ENCODE measurements at regions not wholly inside any gene's neighbourhood (a gene's known extent, or its start where the extent isn't known, plus 50 kb on each side); places are given as distances from the start of the nearest gene placed in this dataset.

DNA sequence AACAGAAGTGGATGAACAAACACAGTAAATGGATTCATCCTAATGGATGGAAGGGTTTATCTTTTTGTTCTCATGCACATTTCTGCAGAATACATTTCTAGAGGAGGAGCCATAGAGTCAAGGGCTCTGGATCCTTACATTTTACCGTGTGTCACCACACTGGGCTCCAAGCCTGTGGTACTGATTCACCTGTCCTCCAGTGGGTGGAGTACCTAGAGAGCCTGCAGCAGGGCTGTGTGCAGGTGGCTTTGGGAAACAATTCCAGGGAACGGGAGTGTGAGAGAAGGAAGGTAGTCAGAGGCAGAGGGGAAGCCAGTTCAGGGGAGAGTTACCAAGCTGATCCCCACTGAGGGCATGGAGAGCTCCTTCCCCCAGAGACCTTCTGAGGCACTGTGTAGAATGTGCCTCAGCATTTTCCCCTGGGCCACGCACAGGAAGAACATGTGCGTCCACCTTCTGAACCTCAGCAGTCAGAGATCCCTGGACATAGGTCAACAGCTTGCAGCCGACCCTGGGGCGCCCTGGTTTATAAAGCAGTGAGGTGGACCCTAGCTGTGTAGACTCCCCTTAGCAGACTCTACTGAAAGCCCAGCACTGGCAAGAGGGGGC is 85.3 kb upstream of the SLC22A23 start:
- intact Hi-C loops (cut with micrococcal nuclease; ENCODE audit: unreplicated experiment): no loop called here
- TF ChIP-seq, protein P1, sequence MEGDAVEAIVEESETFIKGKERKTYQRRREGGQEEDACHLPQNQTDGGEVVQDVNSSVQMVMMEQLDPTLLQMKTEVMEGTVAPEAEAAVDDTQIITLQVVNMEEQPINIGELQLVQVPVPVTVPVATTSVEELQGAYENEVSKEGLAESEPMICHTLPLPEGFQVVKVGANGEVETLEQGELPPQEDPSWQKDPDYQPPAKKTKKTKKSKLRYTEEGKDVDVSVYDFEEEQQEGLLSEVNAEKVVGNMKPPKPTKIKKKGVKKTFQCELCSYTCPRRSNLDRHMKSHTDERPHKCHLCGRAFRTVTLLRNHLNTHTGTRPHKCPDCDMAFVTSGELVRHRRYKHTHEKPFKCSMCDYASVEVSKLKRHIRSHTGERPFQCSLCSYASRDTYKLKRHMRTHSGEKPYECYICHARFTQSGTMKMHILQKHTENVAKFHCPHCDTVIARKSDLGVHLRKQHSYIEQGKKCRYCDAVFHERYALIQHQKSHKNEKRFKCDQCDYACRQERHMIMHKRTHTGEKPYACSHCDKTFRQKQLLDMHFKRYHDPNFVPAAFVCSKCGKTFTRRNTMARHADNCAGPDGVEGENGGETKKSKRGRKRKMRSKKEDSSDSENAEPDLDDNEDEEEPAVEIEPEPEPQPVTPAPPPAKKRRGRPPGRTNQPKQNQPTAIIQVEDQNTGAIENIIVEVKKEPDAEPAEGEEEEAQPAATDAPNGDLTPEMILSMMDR (conservative IDR thresholded peaks at IDR 0.05; ENCODE audit: low read depth, low read length): no peak
- TF ChIP-seq EZH2 (IDR thresholded peaks at IDR 0.05; ENCODE audit: borderline replicate concordance, low read depth, low read length, poor library complexity, severe bottlenecking): no peak
- Histone ChIP-seq H3K27ac (ENCODE audit: low read depth, low read length, poor library complexity, severe bottlenecking) (no peak overlapping the region), H3K4me1 (ENCODE audit: insufficient read depth, low read length, poor library complexity, severe bottlenecking) (no peaks in the 10 kb centered on the region), H3K9me3 (ENCODE audit: low read depth, low read length, poor library complexity, severe bottlenecking) (no peaks in the 10 kb centered on the region), H3K4me3 (ENCODE audit: low read depth, low read length, poor library complexity, severe bottlenecking) (no peak overlapping the region), H3K36me3 (ENCODE audit: insufficient read depth, low read length, poor library complexity, severe bottlenecking) (no peaks in the 10 kb centered on the region), H3K27me3 (replicated peaks; ENCODE audit: insufficient read depth, low read depth, low read length, poor library complexity) (no peaks in the 10 kb centered on the region)
- ChIA-PET POLR2A (ENCODE audit: low non-redundant PET) (no interaction called here), CTCF (no interaction called here)
- no TSS peak for BruUV-seq (replicated peaks)
- no peak for DNase-seq (ENCODE audit: low spot score)

DNA sequence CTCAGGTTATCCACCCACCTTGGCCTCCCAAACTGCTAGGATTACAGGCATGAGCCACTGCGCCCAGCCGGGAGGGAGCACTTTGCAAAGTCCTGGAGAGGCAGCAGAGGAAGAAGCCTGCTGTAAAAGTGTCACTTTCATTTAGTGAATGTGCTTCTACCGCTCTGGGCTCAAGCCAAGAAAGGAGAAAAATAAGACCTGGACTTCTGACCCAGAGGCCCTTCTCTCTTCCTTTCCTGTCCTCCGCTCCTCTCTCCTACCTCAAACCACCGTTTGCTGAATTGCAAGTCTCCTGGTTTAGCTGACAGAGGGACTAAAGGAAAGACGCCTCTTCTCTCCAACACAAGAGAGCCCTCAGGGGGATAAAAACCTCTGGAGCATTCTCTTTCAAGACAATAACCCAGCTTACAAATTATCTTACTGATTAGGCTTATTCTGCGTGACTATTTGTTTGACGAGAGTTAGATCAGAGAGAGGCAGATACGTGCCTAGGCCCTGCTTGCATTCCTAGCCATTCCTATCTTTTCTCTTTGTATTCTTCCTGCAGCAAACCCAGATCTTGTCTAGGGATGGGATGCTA is 84.2 kb upstream of the SLC22A23 start:
- no peak overlapping the region for H3K27ac ChIP-seq (ENCODE audit: low read depth, low read length, poor library complexity, severe bottlenecking)
- TF ChIP-seq EZH2 (IDR thresholded peaks at IDR 0.05; ENCODE audit: borderline replicate concordance, low read depth, low read length, poor library complexity, severe bottlenecking): no peak
- TF ChIP-seq, protein P1 (conservative IDR thresholded peaks at IDR 0.05; ENCODE audit: low read depth, low read length): no peak
- H3K27me3 ChIP-seq (replicated peaks; ENCODE audit: insufficient read depth, low read depth, low read length, poor library complexity): no peaks in the 10 kb centered on the region
- H3K4me3 ChIP-seq (ENCODE audit: low read depth, low read length, poor library complexity, severe bottlenecking): no peak overlapping the region
- ChIA-PET CTCF (no interaction called here), POLR2A (ENCODE audit: low non-redundant PET) (no interaction called here)
- H3K4me1 ChIP-seq (ENCODE audit: insufficient read depth, low read length, poor library complexity, severe bottlenecking): no peaks in the 10 kb centered on the region
- H3K9me3 ChIP-seq (ENCODE audit: low read depth, low read length, poor library complexity, severe bottlenecking): no peaks in the 10 kb centered on the region
- intact Hi-C loops (cut with micrococcal nuclease; ENCODE audit: unreplicated experiment): no loop called here
- no peaks in the 10 kb centered on the region for H3K36me3 ChIP-seq (ENCODE audit: insufficient read depth, low read length, poor library complexity, severe bottlenecking)
- no peak for DNase-seq (ENCODE audit: low spot score)
- BruUV-seq (replicated peaks): no TSS peak

DNA sequence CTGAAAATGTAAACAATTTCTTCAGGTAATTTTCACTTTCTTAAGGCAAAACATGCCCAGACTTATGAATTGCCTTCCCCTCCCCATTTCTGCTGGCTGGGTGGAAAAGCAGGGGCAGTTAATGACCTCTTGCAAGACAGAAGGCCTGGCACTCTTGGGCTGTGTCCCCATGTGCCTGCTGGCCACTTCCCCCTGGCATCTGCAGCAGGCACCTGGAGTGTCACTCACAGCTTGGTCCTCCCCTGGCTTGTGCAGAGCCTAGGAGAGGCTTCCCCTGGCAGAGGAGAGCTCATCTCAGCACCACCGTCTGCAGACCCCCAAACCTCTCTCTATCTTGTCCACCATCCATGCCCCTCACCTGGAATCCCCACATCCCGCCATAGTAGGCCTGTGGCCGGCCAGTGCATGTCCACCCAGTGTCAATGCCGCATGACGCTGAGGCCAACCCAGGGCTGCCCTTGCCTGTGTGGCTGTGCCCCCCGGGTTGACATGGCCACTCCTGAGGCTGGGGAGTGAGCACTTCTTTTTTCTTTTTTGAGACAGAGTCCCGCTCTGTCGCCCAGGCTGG is 83.5 kb upstream of the SLC22A23 start:
- TF ChIP-seq, protein P1 (conservative IDR thresholded peaks at IDR 0.05; ENCODE audit: low read depth, low read length): no peak
- TF ChIP-seq EZH2 (IDR thresholded peaks at IDR 0.05; ENCODE audit: borderline replicate concordance, low read depth, low read length, poor library complexity, severe bottlenecking): no peak
- no peak overlapping the region for H3K27ac ChIP-seq (ENCODE audit: low read depth, low read length, poor library complexity, severe bottlenecking)
- BruUV-seq (replicated peaks): no TSS peak
- intact Hi-C loops (cut with micrococcal nuclease; ENCODE audit: unreplicated experiment): no loop called here
- CTCF ChIA-PET: no interaction called here
- no peak overlapping the region for H3K4me3 ChIP-seq (ENCODE audit: low read depth, low read length, poor library complexity, severe bottlenecking)
- POLR2A ChIA-PET (ENCODE audit: low non-redundant PET): no interaction called here
- no peaks in the 10 kb centered on the region for H3K27me3 ChIP-seq (replicated peaks; ENCODE audit: insufficient read depth, low read depth, low read length, poor library complexity)
- no peaks in the 10 kb centered on the region for H3K4me1 ChIP-seq (ENCODE audit: insufficient read depth, low read length, poor library complexity, severe bottlenecking)
- no peak for DNase-seq (ENCODE audit: low spot score)
- no peaks in the 10 kb centered on the region for H3K36me3 ChIP-seq (ENCODE audit: insufficient read depth, low read length, poor library complexity, severe bottlenecking)
- no peaks in the 10 kb centered on the region for H3K9me3 ChIP-seq (ENCODE audit: low read depth, low read length, poor library complexity, severe bottlenecking)
